Stimulated activated CD4-positive, alpha-beta T cell treated with anti-CD3 and anti-CD28 coated beads, Interleukin-2, amount 100 ng/mL, for 48 hours (primary cell): ENCODE measurements at regions not wholly inside any gene's neighbourhood (a gene's known extent, or its start where the extent isn't known, plus 50 kb on each side); places are given as distances from the start of the nearest gene placed in this dataset.

ENCODE experiments used
- DNase-seq, 2 donors: peaks; one replicate each; pipeline ENCODE4 v3.0.0-alpha.2; 2020

DNA sequence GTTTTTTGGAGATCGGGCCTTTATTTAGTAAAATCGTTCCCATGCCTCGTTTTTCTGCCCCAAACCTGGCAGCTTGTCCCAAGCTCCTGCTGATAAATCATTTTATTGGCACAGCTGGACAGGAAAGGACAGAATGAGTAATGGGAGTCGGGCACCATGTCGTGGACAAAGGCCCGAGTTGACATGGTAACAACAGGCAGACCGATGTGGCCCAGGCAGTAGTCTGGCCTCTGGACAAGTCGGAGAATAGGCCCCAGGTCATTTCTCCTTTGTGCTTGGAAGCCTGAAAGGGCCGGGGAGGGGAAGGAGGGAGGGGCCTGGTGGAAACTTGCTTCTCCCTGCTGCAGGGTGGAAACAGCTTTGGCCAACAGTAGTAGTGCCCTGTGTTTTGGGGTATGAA is 234.9 kb downstream of the SUDS3 start:
- DNase-seq, result no peak

DNA sequence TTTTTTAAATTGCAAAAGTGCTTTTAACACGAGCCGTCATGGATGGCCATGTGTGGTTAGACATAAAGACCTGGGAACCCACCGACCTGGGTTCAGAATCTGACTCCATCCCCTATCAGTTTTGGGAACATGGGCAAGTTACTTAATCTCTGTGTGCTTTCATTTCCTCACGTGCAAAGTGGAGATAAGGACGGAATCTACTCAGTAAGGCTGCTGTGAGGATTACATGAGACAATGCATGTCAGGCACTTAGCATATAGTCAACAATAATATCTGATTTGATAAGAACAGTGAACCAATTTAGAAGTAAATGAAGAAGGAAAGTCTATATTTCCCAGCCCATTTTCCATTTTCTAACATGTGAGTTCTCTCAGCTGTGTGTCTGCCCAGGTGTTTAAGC is 235.4 kb downstream of the SUDS3 start:
- no peak for DNase-seq

DNA sequence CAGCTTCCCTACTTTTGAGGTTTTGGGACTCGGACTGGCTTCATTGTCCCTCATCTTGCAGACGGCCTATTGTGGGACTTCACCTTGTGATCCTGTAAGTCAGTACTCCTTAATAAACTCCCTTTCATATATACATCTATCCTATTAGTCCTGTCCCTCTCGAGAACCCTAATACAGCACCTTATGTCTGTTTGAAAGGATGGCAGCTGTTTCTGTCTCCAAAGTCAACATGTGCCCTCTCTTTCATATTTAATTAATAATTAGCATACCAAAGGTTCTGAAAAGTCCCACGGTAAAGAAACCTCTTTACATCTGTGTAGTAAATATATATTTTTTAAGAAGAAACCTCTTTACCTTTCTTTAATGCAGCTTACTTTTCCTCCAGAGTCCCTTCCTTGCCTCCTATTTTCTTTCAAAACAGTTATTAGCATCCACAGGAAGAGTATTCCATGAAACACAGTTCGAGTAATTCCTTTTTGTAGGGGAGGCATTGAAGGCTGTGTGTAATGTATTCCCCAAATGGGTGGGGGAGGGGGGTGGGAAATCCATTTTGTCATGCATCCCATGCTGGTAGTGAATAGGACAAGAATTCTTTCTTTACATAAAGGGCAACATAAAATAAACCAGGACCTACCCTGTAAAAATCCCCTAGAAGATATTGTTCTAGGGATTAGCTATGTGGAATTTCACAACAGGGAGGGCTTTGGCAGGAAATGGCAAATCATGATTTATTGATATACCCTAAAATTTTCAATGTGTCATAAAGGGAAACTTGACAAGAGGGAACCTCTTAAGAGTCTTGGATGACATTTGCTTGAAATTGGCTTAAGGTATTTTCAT is 241.5 kb downstream of the SUDS3 start:
- DNase-seq, result no peak

DNA sequence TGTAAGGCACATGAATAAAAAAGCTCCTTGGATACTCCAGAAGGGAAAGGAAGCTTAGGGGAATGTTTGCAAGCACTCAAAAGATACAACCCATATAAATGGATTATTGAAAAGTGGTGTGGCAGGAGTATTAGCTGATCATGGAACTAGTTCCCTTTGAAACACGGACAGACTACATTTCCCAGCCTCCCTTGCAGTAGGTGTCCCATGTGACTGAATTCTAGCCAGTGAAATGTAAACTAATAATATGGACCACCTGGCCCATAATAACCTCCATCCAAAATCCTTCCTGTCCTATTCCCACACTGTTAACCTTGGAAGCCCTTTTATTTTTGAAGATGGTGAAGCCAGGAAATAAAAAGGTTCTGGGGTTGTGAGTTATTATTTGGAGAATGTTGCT is 242.3 kb downstream of the SUDS3 start:
- no peak for DNase-seq

DNA sequence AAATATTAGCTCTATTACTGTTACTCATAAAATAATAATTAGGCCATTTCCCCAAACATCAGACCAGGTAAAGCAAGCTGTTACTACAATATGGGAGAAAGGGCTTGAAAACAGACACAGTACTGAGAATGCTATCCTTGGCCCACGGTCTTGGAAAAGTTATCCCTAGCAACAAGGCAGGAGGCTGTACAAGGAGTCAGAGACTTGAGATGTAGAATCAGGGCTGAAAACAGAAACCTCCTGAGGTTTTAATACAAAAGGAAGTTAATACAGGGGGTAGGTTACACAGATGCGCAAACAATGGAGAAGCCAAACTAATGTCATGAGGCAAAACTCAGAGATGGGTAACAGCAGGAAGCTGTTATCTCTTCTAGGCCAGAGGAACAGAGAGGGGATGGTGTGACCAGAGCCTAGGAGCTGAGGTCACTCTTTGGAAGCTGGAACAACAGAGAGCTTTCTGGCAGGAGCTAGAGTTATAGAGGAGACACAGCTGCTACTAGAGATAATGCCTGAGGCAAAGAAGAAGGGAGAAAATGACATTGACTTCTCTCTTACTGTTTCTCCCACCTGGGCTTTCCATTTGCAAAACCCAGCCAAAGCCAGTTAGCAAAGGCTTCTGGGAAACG is 248.8 kb downstream of the SUDS3 start:
- no peak for DNase-seq

DNA sequence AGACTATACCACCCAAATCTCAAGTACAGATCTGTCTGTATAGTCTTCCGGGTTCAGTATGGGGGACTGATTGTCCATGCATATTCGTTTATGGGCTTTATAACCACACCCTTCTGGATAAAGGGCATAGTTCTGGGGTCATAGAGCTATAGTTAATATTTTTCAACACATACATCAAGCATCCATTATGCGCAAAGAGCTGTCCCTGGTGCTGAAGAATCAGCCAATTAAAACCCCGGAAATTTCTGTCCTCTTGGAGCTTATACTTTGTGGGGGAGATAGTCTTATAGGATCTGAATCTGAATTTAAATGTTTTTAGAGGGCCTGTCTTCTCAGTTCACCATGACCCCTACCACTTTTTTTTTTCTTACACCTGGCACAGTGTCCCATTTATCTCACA is 256.7 kb downstream of the SUDS3 start:
- DNase-seq, result no peak

DNA sequence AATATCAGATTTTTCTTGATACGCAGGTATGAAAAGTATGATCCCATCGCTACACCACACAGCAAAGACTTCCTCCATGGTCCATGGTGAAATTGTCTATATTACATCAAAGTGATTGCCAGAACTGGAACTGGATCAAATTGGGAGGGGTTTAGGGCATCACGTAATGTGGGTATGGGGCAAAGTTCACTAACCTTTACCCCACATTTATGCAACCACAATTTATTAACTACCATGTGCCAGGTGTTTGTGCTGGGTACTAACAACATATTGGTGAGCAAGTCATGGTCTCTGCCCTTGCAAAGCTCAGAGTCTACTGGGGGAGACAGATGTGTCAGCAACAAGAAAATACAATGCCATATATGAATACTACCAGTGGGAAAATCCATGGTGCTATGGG is 258.9 kb downstream of the SUDS3 start:
- DNase-seq, result no peak

DNA sequence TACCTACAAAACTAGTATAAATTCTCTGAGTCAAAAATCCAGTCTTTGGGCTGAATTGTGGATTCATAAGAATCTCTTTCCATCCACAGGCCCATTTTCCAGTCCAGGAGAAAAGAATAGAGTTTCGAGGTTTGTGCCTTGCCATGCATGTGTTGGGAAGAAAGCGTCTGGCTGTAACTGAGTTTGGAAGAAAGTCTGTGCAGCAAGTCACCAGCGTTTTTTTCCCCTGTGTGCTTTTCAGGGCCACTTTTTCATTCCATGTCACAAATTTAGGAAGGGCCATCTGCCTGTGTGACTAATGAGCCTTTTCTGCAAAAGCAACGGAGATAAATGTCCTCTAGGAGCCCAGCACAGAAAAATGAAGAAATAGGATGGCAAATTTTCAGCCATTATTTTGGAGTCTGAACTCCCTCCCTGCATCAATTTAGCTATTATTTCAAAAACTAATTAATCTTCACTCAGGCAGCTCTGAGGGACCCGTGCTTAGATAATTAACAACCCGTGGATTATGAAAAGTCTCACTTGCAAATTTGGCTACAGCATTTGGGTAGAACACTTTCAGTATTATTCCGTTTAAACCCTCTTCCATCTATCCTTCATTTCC is 261.5 kb downstream of the SUDS3 start:
- DNase-seq, result no peak

DNA sequence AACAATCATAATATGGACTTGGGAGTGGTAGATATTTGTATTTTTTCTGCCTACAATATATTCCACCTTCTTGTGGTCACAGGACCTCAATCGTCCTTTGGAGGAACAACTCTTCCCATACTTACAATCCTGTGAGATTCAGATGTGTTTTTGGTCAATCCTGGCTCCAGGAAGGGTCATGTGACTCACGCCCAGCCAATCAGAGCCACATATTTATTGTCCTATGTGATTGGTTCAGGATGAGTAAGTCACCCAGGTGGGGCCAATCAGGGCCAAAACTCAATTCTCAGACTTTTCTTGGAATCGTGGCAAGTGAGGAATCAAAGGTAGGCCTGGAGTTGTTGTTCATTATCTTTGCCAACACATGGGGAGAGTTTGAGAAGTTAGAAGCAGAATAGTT is 264.9 kb downstream of the SUDS3 start:
- DNase-seq, result no peak

DNA sequence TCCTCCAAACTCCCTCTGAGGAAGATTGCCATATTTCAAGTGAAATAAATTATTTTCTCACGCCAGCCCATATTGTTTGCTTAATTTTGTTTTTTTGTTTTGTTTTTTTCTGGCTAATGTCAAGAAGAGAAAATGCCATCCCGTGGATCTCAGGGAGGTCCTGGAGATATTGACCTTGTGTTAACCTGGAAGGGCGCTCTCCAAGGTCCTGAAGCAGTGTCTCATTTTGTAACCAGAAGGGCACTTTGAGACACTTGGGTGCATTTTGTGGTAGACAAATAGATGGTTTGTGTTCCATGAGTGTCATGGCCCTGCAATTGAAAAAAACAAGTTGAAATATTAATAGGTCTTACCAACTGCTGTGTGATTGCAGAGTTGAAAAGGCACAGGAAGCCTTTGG is 268.9 kb downstream of the SUDS3 start:
- peak; percentile 0 for DNase-seq

DNA sequence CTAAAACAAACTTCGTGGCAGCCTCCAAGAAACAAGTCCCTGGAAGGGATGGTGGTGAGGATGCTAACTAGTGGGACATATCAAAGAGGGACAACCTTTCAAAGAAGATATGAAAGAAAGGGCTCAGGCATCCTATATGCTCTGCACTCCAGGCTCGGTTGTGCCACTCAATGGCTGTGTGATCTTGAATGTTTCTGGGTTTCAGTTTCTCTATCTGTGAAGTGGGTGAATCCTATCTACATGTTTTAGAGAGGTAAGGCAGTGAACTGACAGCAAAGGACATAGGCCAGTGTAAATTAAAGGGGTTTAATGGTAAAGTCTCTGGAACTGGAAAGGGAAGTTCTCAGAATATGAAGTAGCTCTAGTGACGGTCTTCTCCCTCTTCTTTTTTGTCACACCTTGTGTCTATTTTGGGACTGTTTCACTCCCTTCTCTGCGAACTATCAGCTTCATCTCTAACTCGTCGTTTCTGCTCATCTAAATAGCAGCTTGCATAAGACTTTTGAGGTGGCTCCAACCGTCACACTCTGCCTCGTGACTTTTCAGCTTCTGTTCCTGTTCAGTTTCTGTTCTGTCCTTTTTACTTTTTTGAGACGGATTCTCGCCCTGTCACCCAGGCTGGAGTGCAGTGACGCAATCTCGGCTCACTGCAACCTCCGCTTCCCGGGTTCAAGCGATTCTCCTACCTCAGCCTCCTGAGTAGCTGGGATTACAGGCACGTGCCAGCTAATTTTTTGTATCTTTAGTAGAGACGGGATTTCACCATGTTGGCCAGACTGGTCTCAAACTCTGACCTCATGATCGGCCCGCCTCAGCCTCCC is 273.6 kb downstream of the SUDS3 start:
- DNase-seq, result no peak

DNA sequence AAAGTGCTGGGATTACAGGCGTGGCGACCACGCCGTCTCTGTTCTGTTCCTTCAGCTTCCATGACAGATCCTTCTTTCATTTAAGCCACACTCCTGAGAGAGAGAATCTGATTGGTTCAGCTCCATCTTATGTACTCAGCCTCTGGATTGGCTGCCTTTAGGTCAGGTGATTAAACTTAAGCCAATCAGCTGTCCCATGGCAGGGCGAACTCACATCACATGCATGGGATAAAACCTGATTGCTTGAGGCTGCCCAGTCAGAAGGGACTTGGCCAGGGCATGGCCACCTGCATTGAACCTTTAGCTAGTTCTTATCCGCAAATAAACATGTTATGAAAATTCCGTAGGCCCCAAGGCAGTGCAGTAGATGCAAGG is 274.2 kb downstream of the SUDS3 start:
- DNase-seq, result no peak

DNA sequence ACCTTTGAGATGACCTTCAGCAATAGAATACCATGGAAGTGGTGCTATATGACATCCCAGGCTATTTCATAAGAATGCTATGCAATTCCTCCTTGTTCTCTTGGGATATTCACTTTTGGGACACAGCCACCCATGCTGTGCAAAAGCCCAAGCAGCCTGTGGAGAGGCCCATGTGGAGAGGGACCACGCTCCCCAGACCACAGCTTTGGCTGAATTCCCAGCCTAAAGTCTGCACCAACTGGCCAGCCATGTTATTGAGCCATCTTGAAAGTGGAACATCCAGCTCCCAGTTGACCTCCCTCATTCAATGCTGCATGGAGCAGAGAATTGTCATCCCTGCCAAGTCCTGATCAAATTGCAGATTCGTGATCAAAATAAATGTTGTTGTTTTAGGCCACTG is 275.1 kb downstream of the SUDS3 start:
- DNase-seq, result no peak

DNA sequence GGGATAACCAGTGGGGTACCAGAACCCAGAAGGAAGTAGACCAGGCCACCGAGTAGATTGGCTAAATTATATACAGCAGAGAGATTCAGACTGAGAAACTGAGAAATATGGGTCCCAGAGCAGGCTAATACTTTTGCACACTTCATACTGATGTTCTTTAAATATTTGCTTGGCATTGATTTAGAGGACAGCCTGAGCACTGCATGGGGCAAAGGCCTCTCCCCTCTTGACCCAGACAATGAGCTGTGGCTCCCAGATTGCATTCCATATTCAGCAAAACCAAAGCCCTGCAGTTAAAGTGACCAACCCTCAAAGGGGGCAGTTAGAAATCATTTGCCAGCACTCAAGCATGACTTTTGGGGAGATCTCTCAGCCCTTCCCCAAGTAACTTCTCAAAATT is 279.2 kb downstream of the SUDS3 start:
- DNase-seq, result no peak

DNA sequence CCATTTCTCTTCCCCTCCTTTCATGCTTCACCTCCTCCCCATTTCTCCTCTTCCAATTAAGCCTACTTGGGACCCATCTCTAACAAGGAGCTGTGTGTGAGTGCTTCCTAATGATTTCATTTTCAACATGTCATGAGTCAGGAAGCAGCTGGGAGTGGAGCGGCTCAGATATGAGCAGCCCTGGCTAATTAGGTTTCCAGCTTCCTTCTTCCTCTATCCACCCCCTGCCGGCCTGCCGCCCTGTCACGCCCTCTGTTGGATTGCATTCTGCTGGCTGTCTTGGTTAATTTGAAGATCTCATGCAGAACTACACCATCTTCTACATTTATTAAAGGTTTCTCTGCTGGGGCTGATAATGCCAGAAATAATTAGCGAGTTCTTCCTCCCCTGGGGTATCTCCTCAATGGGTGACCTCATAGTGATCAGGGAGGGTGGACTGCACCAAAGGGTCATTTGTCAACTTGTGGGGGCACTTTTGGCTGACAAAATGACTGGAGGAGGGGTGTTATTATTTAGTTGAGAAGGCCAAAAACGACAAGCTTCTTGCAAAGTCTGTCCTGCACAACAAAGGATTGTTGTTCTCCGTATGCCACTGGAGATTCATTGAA is 300.9 kb upstream of the SRRM4 start:
- no peak for DNase-seq

DNA sequence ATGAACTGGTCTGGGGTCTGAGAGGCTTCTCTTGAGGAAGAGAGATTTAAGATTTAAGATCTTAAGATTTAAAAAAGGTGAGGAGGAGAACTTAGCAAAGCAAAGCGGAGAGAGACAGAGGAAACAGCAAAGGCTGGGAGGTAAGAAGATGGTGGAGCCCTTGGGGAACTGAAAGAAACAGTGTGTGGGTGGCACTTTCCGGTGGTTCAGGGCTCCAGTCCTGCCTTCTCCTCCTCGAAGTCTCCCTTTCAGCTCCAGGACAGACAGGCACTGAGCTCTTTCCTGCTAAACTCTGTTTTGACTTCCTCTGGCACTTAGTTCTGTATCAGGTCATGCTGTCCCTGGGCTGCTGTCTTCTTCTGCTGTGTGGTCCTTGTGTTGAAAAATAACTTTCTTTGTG is 298.7 kb upstream of the SRRM4 start:
- DNase-seq, result no peak

DNA sequence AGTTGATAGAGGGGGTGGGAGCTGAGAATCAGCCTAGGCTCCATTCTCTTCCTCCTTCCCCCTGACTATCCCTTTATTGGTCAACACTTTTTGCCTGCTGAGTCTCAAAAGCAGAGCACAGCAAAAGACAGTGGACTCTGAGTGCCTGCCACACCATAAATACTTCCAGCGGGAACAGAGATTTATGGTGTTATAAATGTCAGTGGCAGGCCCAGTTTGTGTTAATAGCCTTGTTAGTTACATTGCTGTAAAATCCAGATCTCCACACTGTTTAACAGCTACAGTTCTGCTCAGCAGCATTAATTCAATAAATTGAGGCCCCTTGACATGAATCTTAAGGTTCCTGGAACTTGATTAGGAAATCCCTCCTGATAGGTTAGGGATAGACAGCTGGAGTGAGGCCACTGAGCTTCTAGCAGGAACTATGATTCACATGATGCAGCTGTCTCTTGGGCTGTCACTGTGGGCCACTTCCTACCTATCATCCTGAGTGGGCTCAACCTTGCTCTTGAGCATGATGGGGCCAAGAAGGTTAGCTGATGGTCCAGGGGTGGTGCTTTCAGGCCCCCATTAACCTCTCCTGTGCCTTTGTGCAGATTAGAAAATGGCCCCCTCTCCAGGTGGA is 295.2 kb upstream of the SRRM4 start:
- no peak for DNase-seq

DNA sequence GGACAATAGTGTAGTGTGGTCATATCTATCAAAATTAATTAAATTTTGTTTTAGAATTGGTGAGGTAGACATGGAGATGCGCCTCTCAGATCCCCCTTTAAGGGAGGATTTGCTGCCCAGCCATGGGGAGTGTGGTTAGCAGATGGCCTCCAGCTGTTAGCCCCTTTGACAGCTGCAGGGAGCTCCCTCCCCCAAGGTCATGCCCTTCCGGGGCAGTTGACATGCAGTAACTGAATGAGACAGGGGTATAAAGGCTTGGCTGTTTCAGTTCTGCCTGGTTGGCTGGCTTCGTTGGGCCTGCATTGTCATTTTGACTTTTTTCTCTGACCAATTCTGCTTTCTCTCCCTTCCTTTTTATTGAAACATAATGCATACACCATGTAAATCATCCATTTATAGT is 291.5 kb upstream of the SRRM4 start:
- DNase-seq, result no peak

DNA sequence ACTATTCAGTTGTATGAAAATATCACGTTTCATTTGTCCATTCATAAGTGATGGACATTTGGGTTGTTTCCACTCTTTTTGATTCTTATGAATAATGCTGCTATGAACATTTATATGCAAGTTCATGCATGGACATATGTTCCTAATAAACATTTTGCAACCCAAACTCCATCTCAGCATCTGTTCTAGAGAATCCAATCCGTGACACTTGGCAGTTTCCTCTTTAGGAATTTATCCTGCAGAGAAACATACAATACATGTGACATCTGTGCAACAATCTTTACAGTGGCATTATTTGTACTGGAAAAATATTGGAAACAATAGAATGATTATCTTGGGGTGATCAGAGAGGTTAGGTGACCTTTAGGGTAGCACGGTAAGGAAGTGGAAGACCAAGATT is 290.8 kb upstream of the SRRM4 start:
- DNase-seq, result no peak

DNA sequence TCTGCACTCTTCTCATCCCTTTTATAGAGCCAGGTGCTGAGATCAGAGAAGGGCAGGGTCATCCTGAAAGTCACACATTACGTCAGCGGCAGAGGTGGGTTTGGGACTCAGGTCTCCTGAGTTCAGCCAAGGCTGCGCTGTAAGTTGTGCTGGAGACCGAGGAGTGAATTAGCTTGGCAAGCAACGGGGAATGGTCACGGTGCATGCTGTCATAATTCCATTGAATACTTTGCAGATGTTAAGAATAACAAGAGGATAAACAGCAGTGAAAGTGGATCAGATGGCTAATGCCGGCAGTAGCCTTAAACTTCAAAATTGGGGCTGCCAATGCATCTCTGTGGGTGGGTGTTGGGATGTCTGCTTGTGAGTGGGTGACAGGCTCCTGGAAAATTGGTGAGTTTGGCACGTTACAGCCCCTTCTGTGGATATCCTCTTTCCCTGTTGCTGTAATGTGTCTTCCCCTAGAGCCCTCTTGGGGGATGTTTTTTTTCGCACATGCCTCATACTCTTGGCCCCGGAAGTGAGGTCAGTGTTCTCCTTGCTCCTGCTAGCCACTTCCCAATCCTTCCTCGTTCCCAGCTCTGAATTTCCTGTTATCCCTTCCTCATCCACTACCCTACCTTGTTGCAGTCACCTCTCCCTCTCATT is 287.1 kb upstream of the SRRM4 start:
- no peak for DNase-seq

DNA sequence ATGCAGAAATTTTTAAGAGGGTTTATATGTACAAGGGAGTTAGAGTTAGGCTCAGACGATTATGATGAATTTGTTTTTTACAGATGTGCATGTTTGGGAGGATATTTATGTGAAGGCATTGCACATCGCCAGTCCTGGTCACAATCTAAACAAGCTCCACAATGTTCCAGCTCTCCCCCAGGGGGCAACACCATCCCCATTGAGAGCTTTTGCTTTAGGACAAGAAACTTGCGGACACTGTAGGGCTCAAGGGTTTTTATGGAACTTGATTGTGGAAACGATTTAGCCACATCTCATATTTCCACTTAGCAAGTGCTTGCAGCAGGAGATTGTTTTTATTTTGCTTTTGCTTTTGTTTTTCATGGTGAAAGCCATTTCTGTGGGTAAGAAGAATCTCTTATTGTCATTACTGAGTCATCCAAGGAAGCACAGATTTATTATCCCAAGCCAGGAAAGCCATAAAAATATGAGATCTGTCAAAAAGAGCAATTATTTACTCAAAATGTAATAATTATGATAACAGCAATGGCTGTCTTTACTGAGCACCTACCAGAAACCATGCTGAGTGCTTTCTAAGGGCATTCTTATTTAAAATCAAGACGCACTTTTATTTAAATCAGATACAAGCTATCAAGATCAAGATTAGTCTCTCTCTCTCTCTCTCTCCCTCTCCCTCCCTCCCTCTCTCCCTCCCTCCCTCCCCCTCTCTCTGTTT is 276.7 kb upstream of the SRRM4 start:
- DNase-seq, result no peak
